BE2C (cell line): ENCODE measurements at regions not wholly inside any gene's neighbourhood (a gene's known extent, or its start where the extent isn't known, plus 50 kb on each side); places are given as distances from the start of the nearest gene placed in this dataset.

Experiments used
- DNase-seq: peaks from one replicate; pipeline ENCODE4 v3.0.0-alpha.2; 2020
- H3K27me3 ChIP-seq: fragments of 250-450 bp; sonication (Bioruptor Pico); 2 replicates; pipeline ENCODE4 v1.5.1; 2020; ENCODE audit warnings: mild to moderate bottlenecking
- H3K36me3 ChIP-seq: fragments of 250-450 bp; sonication (Bioruptor Pico); 2 replicates; pipeline ENCODE4 v1.5.1; 2020; ENCODE audit warnings: mild to moderate bottlenecking
- H3K4me1 ChIP-seq: fragments of 250-450 bp; sonication (Bioruptor Pico); 2 replicates; pipeline ENCODE4 v1.5.1; 2020
- H3K4me3 ChIP-seq: 2 replicates; pipeline ENCODE4 v1.5.1; 2011; ENCODE audit warnings: low read depth, low read length
- H3K9me3 ChIP-seq: fragments of 250-450 bp; sonication (Bioruptor Pico); 2 replicates; pipeline ENCODE4 v1.5.1; 2020
- CTCF ChIP-seq: IDR thresholded peaks from 2 replicates; pipeline ENCODE4 v1.5.1; 2012; ENCODE audit warnings: mild to moderate bottlenecking, low read depth, low read length

DNA sequence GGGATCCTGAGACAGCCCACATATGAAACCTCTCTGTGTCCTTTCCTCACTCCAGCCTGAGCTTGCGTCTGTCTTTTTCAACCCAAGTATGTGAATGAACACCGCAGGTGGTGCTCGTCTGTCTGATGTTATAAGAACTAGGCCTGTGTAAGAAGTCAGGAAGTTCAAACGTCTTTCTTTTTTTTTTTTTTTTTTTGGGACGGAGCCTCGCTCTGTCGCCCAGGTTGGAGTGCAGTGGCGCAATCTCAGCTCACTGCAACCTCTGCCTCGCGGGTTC lies 92.3 kb downstream of the ANKRD10 start:
- TF ChIP-seq CTCF = no peak
- no peak overlapping the region for H3K4me3 ChIP-seq
- H3K4me1 ChIP-seq = no peaks in the 10 kb centered on the region
- DNase-seq = no peak
- no peaks in the 10 kb centered on the region for H3K9me3 ChIP-seq
- no peaks in the 10 kb centered on the region for H3K27me3 ChIP-seq
- no peaks in the 10 kb centered on the region for H3K36me3 ChIP-seq

- Histone ChIP-seq H3K4me1 (no peaks in the 10 kb centered on the region), H3K9me3 (no peaks in the 10 kb centered on the region), H3K36me3 (no peaks in the 10 kb centered on the region), H3K27me3 (no peaks in the 10 kb centered on the region), H3K4me3 (no peak overlapping the region; the same call in 1 of the 2 replicates)
- no peak for DNase-seq
- no peak for TF ChIP-seq CTCF
Measured at GRCh38 chr13:110824702-110825300, 90.1 kb downstream of the ANKRD10 start.

- H3K4me1 ChIP-seq = no peaks in the 10 kb centered on the region
- H3K27me3 ChIP-seq = no peaks in the 10 kb centered on the region
- DNase-seq = no peak
- H3K4me3 ChIP-seq = no peak overlapping the region
- no peaks in the 10 kb centered on the region for H3K9me3 ChIP-seq
- no peaks in the 10 kb centered on the region for H3K36me3 ChIP-seq
- TF ChIP-seq CTCF = no peak
Measured at GRCh38 chr13:110825516-110825915, 89.4 kb downstream of the ANKRD10 start.

DNA sequence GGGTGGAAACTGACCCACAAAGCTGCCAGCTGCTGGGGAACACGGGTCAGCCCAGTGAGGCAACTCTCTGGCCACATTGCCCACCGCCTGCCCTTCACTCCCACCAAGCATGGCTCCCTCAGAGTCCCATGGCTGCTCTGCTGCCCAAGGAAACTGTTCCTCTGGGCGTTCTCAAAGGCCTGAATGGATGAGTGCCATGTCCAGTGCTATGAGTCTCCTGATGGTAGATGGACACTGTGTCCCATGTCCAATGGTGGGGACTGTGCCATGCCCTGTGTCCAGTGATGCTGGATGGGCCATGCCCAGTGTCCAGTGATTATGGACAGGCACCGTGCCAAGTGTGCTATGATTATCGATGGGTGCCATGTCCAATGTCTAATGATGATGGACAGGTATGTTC lies 88.8 kb downstream of the ANKRD10 start:
- no peak for TF ChIP-seq CTCF
- Histone ChIP-seq H3K4me3 (no peak overlapping the region), H3K9me3 (no peaks in the 10 kb centered on the region), H3K36me3 (no peaks in the 10 kb centered on the region), H3K27me3 (no peaks in the 10 kb centered on the region), H3K4me1 (no peaks in the 10 kb centered on the region)
- no peak for DNase-seq

DNA sequence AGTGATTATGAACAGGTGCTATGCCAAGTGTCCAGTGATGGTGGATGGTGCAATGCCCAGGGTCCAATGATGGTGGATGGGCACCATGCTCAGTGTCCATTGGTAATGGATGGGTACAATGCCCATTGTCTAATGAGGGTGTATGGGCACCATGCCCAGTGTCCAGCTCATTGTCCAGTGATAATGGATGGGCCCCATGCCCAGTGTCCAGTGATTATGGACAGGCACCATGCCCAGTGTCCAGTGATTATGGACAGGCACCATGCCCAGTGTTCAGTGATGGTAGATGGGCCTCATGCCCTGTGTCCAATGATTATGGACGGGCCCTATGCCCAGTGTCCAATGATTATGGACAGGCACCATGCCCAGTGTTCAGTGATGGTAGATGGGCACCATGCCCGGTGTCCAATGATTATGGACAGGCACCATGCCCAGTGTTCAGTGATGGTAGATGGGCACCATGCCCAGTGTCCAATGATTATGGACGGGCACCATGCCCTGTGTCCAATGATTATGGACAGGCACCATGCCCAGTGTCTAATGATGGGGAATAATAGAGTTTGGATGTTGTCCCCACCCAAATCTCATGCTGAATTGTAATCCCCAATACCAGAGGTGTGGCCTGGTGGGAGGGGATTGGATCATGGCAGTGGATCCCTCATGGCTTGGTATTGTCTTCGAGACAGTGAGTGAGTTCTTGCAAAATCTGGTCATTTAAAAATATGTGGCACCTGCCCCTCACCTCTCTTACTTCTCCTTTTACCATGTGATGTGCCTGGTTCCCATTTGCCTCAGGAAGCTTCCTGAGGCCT lies 87.8 kb downstream of the ANKRD10 start:
- no peak for DNase-seq
- Histone ChIP-seq H3K9me3 (no peaks in the 10 kb centered on the region), H3K4me3 (no peak overlapping the region), H3K27me3 (no peaks in the 10 kb centered on the region), H3K4me1 (no peaks in the 10 kb centered on the region), H3K36me3 (no peaks in the 10 kb centered on the region)
- TF ChIP-seq CTCF = no peak
